Neural progenitor cell (in vitro differentiated cells): ENCODE measurements at regions not wholly inside any gene's neighbourhood (a gene's known extent, or its start where the extent isn't known, plus 50 kb on each side); places are given as distances from the start of the nearest gene placed in this dataset.
A peak's percentile ranks its signal among the peaks of the same experiment; 100 is the strongest.

Source experiments
- DNase-seq: peaks from one replicate; pipeline ENCODE4 v3.0.0-alpha.2; 2016; ENCODE audit warnings: low spot score
- H2AFZ ChIP-seq: fragments of 200-600 bp; sonication (generic); replicated peaks from 2 replicates; pipeline ENCODE4 v1.6.1; 2016; ENCODE audit warnings: antibody characterized with exemption
- H3F3A ChIP-seq: fragments of 200-600 bp; sonication (generic); 2 replicates; pipeline ENCODE4 v1.6.1; 2016; ENCODE audit warnings: antibody characterized with exemption, low read depth
- H3K27ac ChIP-seq: fragments of 200-600 bp; sonication (generic); 2 replicates; pipeline ENCODE4 v1.5.1; 2016; ENCODE audit warnings: mild to moderate bottlenecking
- H3K27me3 ChIP-seq: fragments of 200-600 bp; sonication (generic); 2 replicates; pipeline ENCODE4 v1.6.1; 2016; ENCODE audit warnings: mild to moderate bottlenecking, moderate library complexity
- H3K36me3 ChIP-seq: fragments of 200-600 bp; sonication (generic); 2 replicates; pipeline ENCODE4 v1.5.1; 2016
- H3K4me1 ChIP-seq: fragments of 200-600 bp; sonication (generic); 2 replicates; pipeline ENCODE4 v1.6.1; 2016; ENCODE audit warnings: mixed run types
- H3K4me2 ChIP-seq: fragments of 200-600 bp; sonication (generic); 2 replicates; pipeline ENCODE4 v1.6.1; 2016
- H3K4me3 ChIP-seq: fragments of 200-600 bp; sonication (generic); 2 replicates; pipeline ENCODE4 v1.5.1; 2016
- H3K79me2 ChIP-seq: fragments of 200-600 bp; sonication (generic); 2 replicates; pipeline ENCODE4 v1.6.1; 2016; ENCODE audit warnings: low read depth
- H3K9ac ChIP-seq: fragments of 200-600 bp; sonication (generic); 2 replicates; pipeline ENCODE4 v1.6.1; 2016
- H3K9me3 ChIP-seq: fragments of 200-600 bp; sonication (generic); 2 replicates; pipeline ENCODE4 v1.5.1; 2016; ENCODE audit warnings: low read depth
- H4K20me1 ChIP-seq: fragments of 200-600 bp; sonication (generic); 2 replicates; pipeline ENCODE4 v1.6.1; 2016; ENCODE audit warnings: low read depth
- H3K27ac Mint-ChIP-seq: 3 replicates; pipeline ENCODE4 v1.8.0; 2021; ENCODE audit warnings: mixed read lengths
- H3K27me3 Mint-ChIP-seq: 2 replicates; pipeline ENCODE4 v1.8.0; 2022; ENCODE audit warnings: low read depth, mild to moderate bottlenecking, inconsistent platforms, moderate library complexity, mixed read lengths; ENCODE audit not compliant: insufficient read depth
- H3K36me3 Mint-ChIP-seq: 3 replicates; pipeline ENCODE4 v1.8.0; 2021; ENCODE audit warnings: mixed read lengths
- H3K4me1 Mint-ChIP-seq: 3 replicates; pipeline ENCODE4 v1.8.0; 2021; ENCODE audit warnings: mixed read lengths
- H3K4me3 Mint-ChIP-seq: 3 replicates; pipeline ENCODE4 v1.8.0; 2021; ENCODE audit warnings: mild to moderate bottlenecking, moderate library complexity, mixed read lengths
- H3K9me3 Mint-ChIP-seq: 3 replicates; pipeline ENCODE4 v1.8.0; 2020; ENCODE audit warnings: mixed read lengths
- CTCF ChIP-seq: fragments of 200-600 bp; sonication (generic); IDR thresholded peaks from 2 replicates; pipeline ENCODE4 v1.5.1; 2017; ENCODE audit warnings: antibody characterized with exemption, mild to moderate bottlenecking
- EZH2 ChIP-seq: fragments of 200-600 bp; sonication (generic); IDR thresholded peaks from 2 replicates; pipeline ENCODE4 v1.6.1; 2017; ENCODE audit warnings: antibody characterized with exemption, mild to moderate bottlenecking, moderate library complexity
- EZH2phosphoT487 ChIP-seq: fragments of 200-600 bp; sonication (generic); IDR thresholded peaks from 2 replicates; pipeline ENCODE4 v1.6.1; 2017; ENCODE audit warnings: antibody characterized with exemption

GRCh38 chr7:42852531-42852930 lies 59.3 kb downstream of the C7orf25 start:
- Mint-ChIP-seq H3K36me3 (no peaks in the 10 kb centered on the region), H3K4me3 (no peak overlapping the region), H3K4me1 (no peaks in the 10 kb centered on the region), H3K27me3 (peaks cover 8% of the 10 kb centered on the region), H3K27ac (no peak overlapping the region), H3K9me3 (no peaks in the 10 kb centered on the region)
- Histone ChIP-seq H3K4me3 (no peak overlapping the region), H3K9me3 (no peaks in the 10 kb centered on the region), H3K79me2 (no peaks in the 10 kb centered on the region), H3K9ac (no peak overlapping the region), H4K20me1 (no peaks in the 10 kb centered on the region), H3K27me3 (no peaks in the 10 kb centered on the region), H2AFZ (peak overlapping the region; percentile 42), H3K4me2 (no peak overlapping the region), H3K4me1 (peaks cover 7% of the 10 kb centered on the region), H3K27ac (no peak overlapping the region), H3K36me3 (no peaks in the 10 kb centered on the region), H3F3A (no peaks in the 10 kb centered on the region)
- no peak for TF ChIP-seq EZH2
- no peak for TF ChIP-seq EZH2phosphoT487
- no peak for TF ChIP-seq CTCF
- DNase-seq: no peak

GRCh38 chr7:42843205-42843800 lies 68.6 kb downstream of the C7orf25 start:
- no peak overlapping the region for H3K4me3 Mint-ChIP-seq
- Histone ChIP-seq H3K4me2 (no peak overlapping the region), H2AFZ (no peak overlapping the region)

DNA sequence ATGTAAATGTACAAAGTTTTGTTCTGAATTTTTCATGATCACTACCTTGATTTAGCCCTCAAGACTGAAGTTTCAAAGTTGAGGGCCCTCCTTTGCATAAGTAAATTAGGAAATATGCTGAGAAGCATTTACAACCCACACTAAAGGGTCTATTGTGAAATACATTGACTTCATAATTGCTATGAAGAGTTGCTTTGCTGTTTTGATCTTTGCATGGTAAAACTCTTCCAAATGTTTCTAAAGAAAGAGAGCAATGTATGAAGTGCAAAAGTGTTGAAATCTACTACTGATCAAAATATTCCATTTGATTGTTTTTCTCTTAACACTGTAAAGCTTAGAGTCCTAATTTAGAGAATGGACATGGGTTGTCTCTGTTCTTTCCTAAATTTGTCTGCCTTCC lies 77.2 kb downstream of the C7orf25 start:
- H3K36me3 Mint-ChIP-seq: no peaks in the 10 kb centered on the region
- no peak for DNase-seq
- H4K20me1 ChIP-seq: no peaks in the 10 kb centered on the region
- no peak for TF ChIP-seq CTCF
- H3K9ac ChIP-seq: no peak overlapping the region
- no peak overlapping the region for H2AFZ ChIP-seq
- H3K4me1 Mint-ChIP-seq: peaks cover 10% of the 10 kb centered on the region
- no peaks in the 10 kb centered on the region for H3K79me2 ChIP-seq
- H3K4me1 ChIP-seq: no peaks in the 10 kb centered on the region
- H3K27ac Mint-ChIP-seq: no peak overlapping the region
- no peaks in the 10 kb centered on the region for H3K9me3 Mint-ChIP-seq
- no peak overlapping the region for H3K27ac ChIP-seq
- no peaks in the 10 kb centered on the region for H3K9me3 ChIP-seq
- no peaks in the 10 kb centered on the region for H3K27me3 ChIP-seq
- no peak overlapping the region for H3K4me3 Mint-ChIP-seq
- no peak overlapping the region for H3K4me2 ChIP-seq
- H3K36me3 ChIP-seq: no peaks in the 10 kb centered on the region
- peaks cover 2% of the 10 kb centered on the region for H3K27me3 Mint-ChIP-seq
- H3K4me3 ChIP-seq: no peak overlapping the region
- no peaks in the 10 kb centered on the region for H3F3A ChIP-seq

More at GRCh38 chr7:42843205-42843800, 68.6 kb downstream of the C7orf25 start:
- Histone ChIP-seq H4K20me1 (no peaks in the 10 kb centered on the region), H3K36me3 (no peaks in the 10 kb centered on the region), H3K4me3 (no peak overlapping the region), H3K9ac (no peak overlapping the region), H3K9me3 (no peaks in the 10 kb centered on the region), H3K27me3 (no peaks in the 10 kb centered on the region), H3K4me1 (no peaks in the 10 kb centered on the region), H3K79me2 (no peaks in the 10 kb centered on the region), H3F3A (no peaks in the 10 kb centered on the region), H3K27ac (no peak overlapping the region)
- TF ChIP-seq CTCF (peak; percentile 71), EZH2phosphoT487 (no peak)
- Mint-ChIP-seq H3K36me3 (no peaks in the 10 kb centered on the region), H3K4me1 (no peaks in the 10 kb centered on the region), H3K9me3 (no peaks in the 10 kb centered on the region), H3K27ac (no peak overlapping the region), H3K27me3 (no peaks in the 10 kb centered on the region)
- peak; percentile 78 for DNase-seq
